ENCODE measurements at regions not wholly inside any gene's neighbourhood (a gene's known extent, or its start where the extent isn't known, plus 50 kb on each side); places are given as distances from the start of the nearest gene placed in this dataset.

- no peaks in the 10 kb centered on the region for H3K4me1 Mint-ChIP-seq
- Histone ChIP-seq H3K79me2 (ENCODE audit: insufficient read depth, low read length) (no peaks in the 10 kb centered on the region), H3K4me1 (ENCODE audit: control insufficient read depth in 1 of 2, insufficient read depth in 2 of 2, low read length in 2 of 2) (no peaks in the 10 kb centered on the region), H3K9me3 (replicated peaks in 1 of 2; ENCODE audit: control insufficient read depth in 1 of 2, insufficient read depth in 1 of 2, low read length in 2 of 2) (peaks cover 0 to 2% of the 10 kb centered on the region in 2 donors), H3K27me3 (ENCODE audit: control insufficient read depth in 2 of 2, insufficient read depth in 2 of 2, low read length in 2 of 2) (no peaks in the 10 kb centered on the region), H3K4me3 (replicated peaks in 1 of 3; ENCODE audit: low read depth in 2 of 3, low read length in 3 of 3) (no peak overlapping the region), H4K20me1 (ENCODE audit: insufficient read depth, low read length) (no peaks in the 10 kb centered on the region), H3K9ac (ENCODE audit: insufficient read depth, low read length, poor library complexity, severe bottlenecking) (no peak overlapping the region), H2AFZ (ENCODE audit: insufficient read depth, low read depth, low read length, poor library complexity, severe bottlenecking) (no peak overlapping the region), H3K36me3 (replicated peaks in 1 of 2; ENCODE audit: control insufficient read depth in 1 of 2, insufficient read depth in 2 of 2, low read length in 2 of 2) (no peaks in the 10 kb centered on the region), H3K27ac (ENCODE audit: low read depth in 1 of 2, low read length in 2 of 2) (no peak overlapping the region), H3K4me2 (replicated peaks; ENCODE audit: extremely low read depth, low read length, poor library complexity, severe bottlenecking) (no peak overlapping the region)
- peaks cover 1 to 9% (median 3%) of the 10 kb centered on the region in 3 donors for H3K27me3 Mint-ChIP-seq (ENCODE audit: low read depth in 3 of 3)
- intact Hi-C loops (cut with micrococcal nuclease): no loop called here
- peaks cover 0 to 6% (median 0%) of the 10 kb centered on the region in 7 donors for H3K9me3 Mint-ChIP-seq
- no peak for TF ChIP-seq CTCF (IDR thresholded peaks at IDR 0.05)
- H3K36me3 Mint-ChIP-seq: no peaks in the 10 kb centered on the region
- no peak overlapping the region for H3K4me3 Mint-ChIP-seq
- WGBS (ENCODE audit: insufficient coverage): 100% methylated on average over 1 of the region's 4 CpGs
- H3K27ac Mint-ChIP-seq: no peak overlapping the region
- no peak for DNase-seq
These were observed 105.8 kb upstream of the MSX2 start for GRCh38 chr5:174618589-174618988.

GRCh38 chr5:174622067-174622466, 102.3 kb upstream of the MSX2 start:
- no peaks in the 10 kb centered on the region for H3K4me1 ChIP-seq (ENCODE audit: control insufficient read depth in 1 of 2, insufficient read depth in 2 of 2, low read length in 2 of 2)
- Mint-ChIP-seq H3K27ac (no peak overlapping the region), H3K9me3 (peaks cover 0 to 3% (median 0%) of the 10 kb centered on the region in 7 donors), H3K27me3 (ENCODE audit: low read depth in 3 of 3) (peaks cover 3 to 10% (median 5%) of the 10 kb centered on the region in 3 donors), H3K4me1 (no peaks in the 10 kb centered on the region), H3K36me3 (no peaks in the 10 kb centered on the region), H3K4me3 (no peak overlapping the region)
- WGBS (ENCODE audit: insufficient coverage): 94% methylated on average over 3 of the region's 4 CpGs
- H3K4me3 ChIP-seq (replicated peaks in 1 of 3; ENCODE audit: low read depth in 2 of 3, low read length in 3 of 3): no peak overlapping the region
- H3K36me3 ChIP-seq (replicated peaks in 1 of 2; ENCODE audit: control insufficient read depth in 1 of 2, insufficient read depth in 2 of 2, low read length in 2 of 2): no peaks in the 10 kb centered on the region
- no peak overlapping the region for H3K9ac ChIP-seq (ENCODE audit: insufficient read depth, low read length, poor library complexity, severe bottlenecking)
- no peak for DNase-seq
- no peaks in the 10 kb centered on the region for H3K27me3 ChIP-seq (ENCODE audit: control insufficient read depth in 2 of 2, insufficient read depth in 2 of 2, low read length in 2 of 2)
- no peaks in the 10 kb centered on the region for H4K20me1 ChIP-seq (ENCODE audit: insufficient read depth, low read length)
- no peak overlapping the region for H3K27ac ChIP-seq (ENCODE audit: low read depth in 1 of 2, low read length in 2 of 2)
- no peak for TF ChIP-seq CTCF (IDR thresholded peaks at IDR 0.05)
- H3K9me3 ChIP-seq (replicated peaks in 1 of 2; ENCODE audit: control insufficient read depth in 1 of 2, insufficient read depth in 1 of 2, low read length in 2 of 2): no peaks in the 10 kb centered on the region
- intact Hi-C loops (cut with micrococcal nuclease): no loop called here
- no peak overlapping the region for H3K4me2 ChIP-seq (replicated peaks; ENCODE audit: extremely low read depth, low read length, poor library complexity, severe bottlenecking)
- no peak overlapping the region for H2AFZ ChIP-seq (ENCODE audit: insufficient read depth, low read depth, low read length, poor library complexity, severe bottlenecking)
- no peaks in the 10 kb centered on the region for H3K79me2 ChIP-seq (ENCODE audit: insufficient read depth, low read length)

Data from CD14-positive monocyte (primary cell).